NCI-H2171 (cell line): ENCODE measurements at regions not wholly inside any gene's neighbourhood (a gene's known extent, or its start where the extent isn't known, plus 50 kb on each side); places are given as distances from the start of the nearest gene placed in this dataset.
"Not testable (repeated sequence)": the region's sequence is repeated elsewhere in the genome, so short reads cannot be mapped to it uniquely, and the experiment has no call there.

Experiments
- DNase-seq: peaks from one replicate; lab custom pipeline; 2025; lab: John Stamatoyannopoulos, UW

DNA sequence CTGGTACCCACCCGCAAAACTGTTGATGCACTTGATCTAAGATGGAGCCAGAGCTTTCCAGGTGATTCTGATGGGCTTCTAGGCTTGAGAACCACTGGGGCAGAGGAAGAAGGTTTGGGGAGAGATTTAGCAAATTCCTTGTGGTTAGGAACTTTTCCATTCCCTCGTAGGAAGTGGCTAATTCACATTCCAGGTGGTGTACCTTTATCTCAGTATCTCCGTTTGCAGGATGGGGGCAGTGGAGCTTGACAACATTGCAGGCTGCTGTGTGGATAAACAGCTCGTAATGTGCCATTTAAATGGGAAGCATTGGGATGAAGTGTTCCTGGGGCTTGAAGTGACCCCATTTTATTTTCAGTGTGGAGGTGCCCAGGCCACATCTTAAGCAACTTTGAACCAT, 172.9 kb upstream of the IL12B start:
- no peak for DNase-seq

GRCh38 chr5:159504106-159504856, 174.0 kb upstream of the IL12B start:
- DNase-seq = no peak

DNA sequence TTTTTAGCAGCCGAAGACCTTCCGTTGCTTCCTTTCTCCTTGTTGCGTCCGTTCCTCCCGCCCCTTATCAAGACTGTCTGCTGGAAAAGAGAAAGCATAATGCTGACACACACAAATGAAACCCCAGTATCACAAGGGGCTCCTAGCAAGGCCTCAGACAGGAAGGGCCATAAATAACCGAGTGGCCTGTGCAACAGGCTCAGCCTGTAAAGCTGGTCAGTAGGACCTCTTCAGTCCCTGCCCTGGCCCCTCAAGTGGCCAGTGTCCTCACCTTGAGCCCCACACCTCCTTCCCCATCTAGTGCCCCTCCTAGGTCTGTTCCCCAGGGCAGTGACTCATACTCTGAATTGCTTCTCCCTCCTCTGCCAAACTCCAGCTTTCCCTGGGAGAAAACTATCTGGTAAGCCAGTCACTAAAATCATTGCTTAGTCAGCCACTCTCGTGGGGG, 174.6 kb upstream of the IL12B start:
- no peak for DNase-seq

- no peak for DNase-seq
These were observed 176.8 kb upstream of the IL12B start for GRCh38 chr5:159507055-159507454.

GRCh38 chr5:159507661-159508060, 177.4 kb upstream of the IL12B start:
- no peak for DNase-seq

- no peak for DNase-seq
These were observed 178.1 kb upstream of the IL12B start for GRCh38 chr5:159508344-159508743.

GRCh38 chr5:159509002-159509660, 178.8 kb upstream of the IL12B start:
- no peak for DNase-seq

GRCh38 chr5:159510282-159510681, 180.0 kb upstream of the IL12B start:
- no peak for DNase-seq

- DNase-seq = no peak
These were observed 181.3 kb upstream of the IL12B start for GRCh38 chr5:159511570-159511969.

GRCh38 chr5:159512064-159512463, 181.8 kb upstream of the IL12B start:
- DNase-seq = no peak

- DNase-seq = no peak
These were observed 184.0 kb upstream of the IL12B start for GRCh38 chr5:159514229-159514810.

- DNase-seq = no peak
These were observed 184.9 kb upstream of the IL12B start for GRCh38 chr5:159515197-159515596.

GRCh38 chr5:159515909-159516415, 185.7 kb upstream of the IL12B start:
- DNase-seq = no peak

- DNase-seq = no peak
These were observed 188.1 kb upstream of the IL12B start for GRCh38 chr5:159518371-159518770.

GRCh38 chr5:159519365-159519764, 189.1 kb upstream of the IL12B start:
- no peak for DNase-seq

GRCh38 chr5:159522841-159523240, 192.6 kb upstream of the IL12B start:
- no peak for DNase-seq

DNA sequence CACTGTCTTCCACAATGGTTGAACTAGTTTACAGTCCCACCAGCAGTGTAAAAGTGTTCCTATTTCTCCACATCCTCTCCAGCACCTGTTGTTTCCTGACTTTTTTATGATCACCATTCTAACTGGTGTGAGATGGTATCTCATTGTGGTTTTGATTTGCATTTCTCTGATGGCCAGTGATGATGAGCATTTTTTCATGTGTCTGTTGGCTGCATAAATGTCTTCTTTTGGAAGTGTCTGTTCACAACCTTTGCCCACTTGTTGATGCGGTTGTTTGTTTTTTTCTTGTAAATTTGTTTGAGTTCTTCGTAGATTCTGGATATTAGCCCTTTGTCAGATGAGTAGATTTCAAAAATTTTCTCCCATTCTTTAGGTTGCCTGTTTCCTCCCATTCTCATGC, 194.0 kb upstream of the IL12B start:
- not testable (repeated sequence) for DNase-seq

DNA sequence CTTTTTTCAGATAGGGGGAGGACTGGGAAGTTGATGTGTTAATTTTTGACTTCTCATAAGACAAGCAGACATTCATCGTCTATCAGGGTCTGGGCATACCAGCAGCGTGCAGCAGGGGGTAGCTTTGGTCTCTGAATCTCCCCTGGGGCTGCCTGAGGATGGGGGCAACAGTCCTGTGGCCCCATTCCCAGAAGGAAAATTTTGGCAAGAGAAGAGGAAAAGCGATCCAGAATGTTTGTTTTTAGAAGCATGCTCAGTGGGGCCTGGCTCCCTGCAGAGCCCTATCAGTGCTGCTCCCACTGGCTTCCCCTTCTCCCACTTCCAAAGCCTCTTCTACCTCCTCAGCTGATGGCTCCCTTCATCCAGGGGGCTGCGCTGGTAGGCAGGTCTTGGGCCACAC, 194.8 kb upstream of the IL12B start:
- no peak for DNase-seq

GRCh38 chr5:159527546-159528254, 197.4 kb upstream of the IL12B start:
- DNase-seq = no peak

DNA sequence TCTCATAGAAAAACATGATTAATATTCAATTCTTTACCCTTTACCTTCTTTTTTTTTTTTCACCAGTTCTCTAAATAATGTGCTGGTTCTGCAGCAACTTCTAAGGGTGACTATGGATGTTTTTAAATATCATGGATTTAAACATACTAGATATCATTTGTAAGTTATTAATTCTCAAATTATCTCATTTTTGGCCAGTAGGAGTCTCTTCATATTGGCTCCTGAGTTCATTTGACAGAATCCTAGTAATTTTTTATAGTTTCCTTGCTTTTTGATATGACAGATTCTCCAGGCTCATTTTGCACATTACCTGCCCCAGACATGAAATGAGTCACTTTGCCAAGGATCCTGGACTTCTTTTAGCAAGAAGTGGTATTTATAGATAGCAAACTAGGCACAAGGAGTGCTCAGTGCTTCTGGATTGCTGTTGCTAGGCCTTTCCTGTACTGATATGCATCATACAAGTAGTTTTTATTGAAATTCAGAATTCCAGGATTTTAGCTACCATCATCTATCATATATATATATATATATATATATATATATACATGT, 201.3 kb upstream of the IL12B start:
- DNase-seq = no peak

- DNase-seq = no peak
These were observed 202.9 kb upstream of the IL12B start for GRCh38 chr5:159533197-159533596.

DNA sequence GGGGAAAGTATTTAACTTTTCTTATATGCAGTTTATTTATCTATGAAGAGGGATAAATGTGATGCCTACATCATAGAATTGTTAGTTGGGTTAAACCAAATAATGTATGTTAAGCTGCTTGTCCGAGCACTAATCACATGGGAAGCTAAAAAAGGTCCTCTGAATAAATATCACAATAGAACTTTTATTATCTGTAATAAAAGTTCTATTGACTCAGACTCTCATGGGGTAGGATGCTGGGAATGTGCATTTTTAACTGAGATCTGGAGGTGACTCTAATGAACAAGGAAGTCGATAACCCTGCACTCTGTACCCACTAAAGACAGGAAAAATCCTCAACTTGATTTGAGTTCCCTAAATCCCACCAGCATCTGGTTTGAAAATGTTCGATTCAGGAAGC, 205.9 kb upstream of the IL12B start:
- DNase-seq = no peak
